ENCODE measurements at regions not wholly inside any gene's neighbourhood (a gene's known extent, or its start where the extent isn't known, plus 50 kb on each side); places are given as distances from the start of the nearest gene placed in this dataset.

- TF ChIP-seq CTCF (IDR thresholded peaks at IDR 0.05; ENCODE audit: insufficient read depth, low read length, severe bottlenecking), result no peak
- Histone ChIP-seq H3K27me3 (ENCODE audit: control insufficient read depth, insufficient read depth, low read length) (no peaks in the 10 kb centered on the region), H3K36me3 (ENCODE audit: control insufficient read depth, insufficient read depth, low read length) (no peaks in the 10 kb centered on the region), H3K4me3 (ENCODE audit: low read depth, low read length) (no peak overlapping the region)
- no peak for FAIRE-seq
- DNase-seq (ENCODE audit: low read depth), result no peak
Measured at GRCh38 chr13:78012046-78012445, 93.4 kb upstream of the EDNRB start.

GRCh38 chr13:78004821-78005220 is 86.2 kb upstream of the EDNRB start:
- Histone ChIP-seq H3K36me3 (ENCODE audit: control insufficient read depth, insufficient read depth, low read length) (no peaks in the 10 kb centered on the region), H3K27me3 (ENCODE audit: control insufficient read depth, insufficient read depth, low read length) (no peaks in the 10 kb centered on the region), H3K4me3 (ENCODE audit: low read depth, low read length) (no peak overlapping the region)
- DNase-seq (ENCODE audit: low read depth) (no peak), FAIRE-seq (no peak)
- TF ChIP-seq CTCF (IDR thresholded peaks at IDR 0.05; ENCODE audit: insufficient read depth, low read length, severe bottlenecking), result no peak

- TF ChIP-seq CTCF (IDR thresholded peaks at IDR 0.05; ENCODE audit: insufficient read depth, low read length, severe bottlenecking), result no peak
- no peak for FAIRE-seq
- DNase-seq (ENCODE audit: low read depth), result no peak
- H3K36me3 ChIP-seq (ENCODE audit: control insufficient read depth, insufficient read depth, low read length), result no peaks in the 10 kb centered on the region
- H3K27me3 ChIP-seq (ENCODE audit: control insufficient read depth, insufficient read depth, low read length), result no peaks in the 10 kb centered on the region
- no peak overlapping the region for H3K4me3 ChIP-seq (ENCODE audit: low read depth, low read length)
Measured at GRCh38 chr13:77999746-78000145, 81.1 kb upstream of the EDNRB start.

- H3K36me3 ChIP-seq (ENCODE audit: control insufficient read depth, insufficient read depth, low read length), result no peaks in the 10 kb centered on the region
- no peak overlapping the region for H3K4me3 ChIP-seq (ENCODE audit: low read depth, low read length)
- no peak for TF ChIP-seq CTCF (IDR thresholded peaks at IDR 0.05; ENCODE audit: insufficient read depth, low read length, severe bottlenecking)
- no peak for DNase-seq (ENCODE audit: low read depth)
- FAIRE-seq, result no peak
- H3K27me3 ChIP-seq (ENCODE audit: control insufficient read depth, insufficient read depth, low read length), result no peaks in the 10 kb centered on the region
Measured at GRCh38 chr13:77994166-77994565, 75.5 kb upstream of the EDNRB start.

GRCh38 chr13:77991003-77991402 is 72.4 kb upstream of the EDNRB start:
- DNase-seq (ENCODE audit: low read depth) (no peak), FAIRE-seq (no peak)
- no peaks in the 10 kb centered on the region for H3K36me3 ChIP-seq (ENCODE audit: control insufficient read depth, insufficient read depth, low read length)
- no peak for TF ChIP-seq CTCF (IDR thresholded peaks at IDR 0.05; ENCODE audit: insufficient read depth, low read length, severe bottlenecking)
- no peaks in the 10 kb centered on the region for H3K27me3 ChIP-seq (ENCODE audit: control insufficient read depth, insufficient read depth, low read length)
- no peak overlapping the region for H3K4me3 ChIP-seq (ENCODE audit: low read depth, low read length)

- no peak for TF ChIP-seq CTCF (IDR thresholded peaks at IDR 0.05; ENCODE audit: insufficient read depth, low read length, severe bottlenecking)
- H3K36me3 ChIP-seq (ENCODE audit: control insufficient read depth, insufficient read depth, low read length), result no peaks in the 10 kb centered on the region
- DNase-seq (ENCODE audit: low read depth) (no peak), FAIRE-seq (no peak)
- H3K4me3 ChIP-seq (ENCODE audit: low read depth, low read length), result no peak overlapping the region
- no peaks in the 10 kb centered on the region for H3K27me3 ChIP-seq (ENCODE audit: control insufficient read depth, insufficient read depth, low read length)
Measured at GRCh38 chr13:77989281-77989680, 70.7 kb upstream of the EDNRB start.

Data from bronchial epithelial cell (primary cell).